NCI-H345 (cell line): ENCODE measurements at regions not wholly inside any gene's neighbourhood (a gene's known extent, or its start where the extent isn't known, plus 50 kb on each side); places are given as distances from the start of the nearest gene placed in this dataset.

Source experiments
- DNase-seq: peaks from one replicate; lab custom pipeline; 2025; lab: John Stamatoyannopoulos, UW

DNA sequence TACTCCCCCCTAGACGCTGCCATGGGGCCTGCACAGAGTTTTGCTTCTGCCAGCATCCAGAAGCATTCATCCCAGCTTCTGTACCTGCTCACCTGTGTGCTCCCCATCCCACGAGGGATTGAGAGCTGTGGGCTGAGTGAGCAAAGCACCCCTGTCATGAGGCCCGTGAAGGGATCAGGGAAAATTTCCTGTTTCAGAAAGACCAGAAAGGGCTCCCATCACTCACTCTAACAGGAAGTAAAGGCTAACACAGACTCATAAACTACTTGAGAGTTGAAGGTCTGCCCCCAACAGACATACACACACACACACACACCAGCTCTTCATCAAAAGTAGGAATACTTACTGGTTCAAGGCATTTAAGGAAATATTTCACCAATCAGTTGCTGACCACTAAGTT is 256.5 kb upstream of the NT5E start:
- no peak for DNase-seq

GRCh38 chr6:85192596-85192995 is 257.3 kb upstream of the NT5E start:
- DNase-seq = no peak

- DNase-seq = no peak
Measured at GRCh38 chr6:85192186-85192585, 257.7 kb upstream of the NT5E start.

- DNase-seq = no peak
Measured at GRCh38 chr6:85191656-85192055, 258.2 kb upstream of the NT5E start.

DNA sequence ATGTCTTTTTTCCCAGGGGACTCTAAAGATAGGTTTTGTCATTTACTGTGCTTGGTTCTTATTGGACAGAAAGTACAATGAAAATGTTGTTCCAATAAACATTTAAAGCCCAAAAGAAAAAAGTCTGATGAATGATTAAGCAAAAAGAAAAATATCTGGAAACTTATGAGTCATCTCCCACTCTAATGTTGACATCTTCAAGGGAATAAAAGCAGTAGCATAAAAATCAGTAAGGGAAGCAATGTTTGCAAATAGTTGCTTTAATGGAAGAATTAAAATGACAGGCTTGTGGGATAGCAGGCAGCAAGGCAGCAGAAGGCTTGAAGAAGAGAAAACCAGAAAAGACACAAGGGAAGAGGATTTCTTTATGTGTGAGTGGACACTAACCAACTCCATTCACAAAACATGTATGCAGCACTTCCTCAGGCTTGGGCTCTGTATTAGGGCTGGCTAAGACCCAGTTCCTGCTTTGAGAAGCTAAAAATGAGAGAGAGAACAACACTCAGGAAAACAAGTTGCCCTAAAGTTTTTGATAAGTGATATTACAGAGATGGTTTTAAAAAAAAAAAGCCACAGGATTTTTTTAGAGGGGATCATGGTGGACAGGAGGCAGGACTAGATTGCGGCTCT is 263.2 kb upstream of the NT5E start:
- DNase-seq = no peak

DNA sequence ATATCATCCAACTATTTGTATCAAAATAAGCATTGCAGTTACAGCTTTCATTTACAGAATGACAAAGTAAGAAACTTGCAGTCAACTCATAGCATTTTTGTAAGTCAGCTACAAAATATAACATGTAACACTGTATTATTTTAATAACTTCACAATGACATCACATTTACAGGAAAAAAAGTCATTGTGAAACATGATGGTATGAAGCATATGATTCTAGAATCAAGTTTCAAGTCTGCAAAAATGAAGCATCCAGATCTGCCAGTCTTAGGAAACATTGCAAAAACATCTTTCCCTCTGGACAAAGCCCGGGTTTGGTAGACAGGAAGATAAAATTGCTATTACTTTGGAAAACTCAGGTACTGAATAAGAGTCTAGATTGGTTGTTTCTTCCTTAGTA is 263.9 kb upstream of the NT5E start:
- DNase-seq = no peak

DNA sequence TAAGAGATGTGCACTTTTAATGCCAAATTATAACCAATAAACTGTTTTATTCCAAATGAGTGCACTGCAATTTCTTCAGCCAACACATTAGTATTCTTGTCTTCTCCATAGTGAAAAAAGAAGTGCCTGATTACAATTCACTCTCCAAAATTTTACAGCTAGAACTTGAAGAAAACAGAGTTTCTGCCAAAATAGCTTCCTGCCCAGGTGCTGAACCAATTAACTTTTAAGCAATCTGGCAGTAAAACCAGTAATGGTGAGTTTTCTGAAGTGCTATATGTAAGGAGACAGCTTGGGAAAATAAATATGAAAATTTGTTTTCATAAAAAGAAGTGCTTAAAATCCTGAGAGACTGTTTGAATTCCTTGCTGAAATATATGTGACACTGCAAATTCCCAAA is 266.0 kb upstream of the NT5E start:
- no peak for DNase-seq

GRCh38 chr6:85172705-85173104 is 277.2 kb upstream of the NT5E start:
- DNase-seq = no peak

- DNase-seq = no peak
Measured at GRCh38 chr6:85172161-85172560, 277.7 kb upstream of the NT5E start.

- no peak for DNase-seq
Measured at GRCh38 chr6:85169189-85169588, 280.7 kb upstream of the NT5E start.

DNA sequence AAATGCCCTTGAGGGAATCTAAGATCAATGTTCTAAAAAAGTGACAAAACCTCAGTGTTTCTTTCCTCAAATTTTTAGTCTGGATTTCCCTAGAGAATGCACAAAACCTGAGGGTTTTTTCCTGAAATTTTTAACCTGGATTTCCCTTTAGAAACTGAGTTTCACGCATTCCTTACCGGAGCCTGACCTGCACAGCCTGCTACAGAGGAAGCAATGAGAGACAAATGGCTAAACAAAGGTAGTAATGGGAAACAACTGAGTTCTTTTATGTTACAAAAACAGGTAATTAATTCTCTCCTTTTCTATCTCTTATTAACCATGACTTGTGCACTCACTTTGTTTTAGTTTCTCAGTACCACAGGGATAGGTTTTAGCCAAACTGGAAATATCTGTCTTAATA is 281.7 kb upstream of the NT5E start:
- no peak for DNase-seq

- no peak for DNase-seq
Measured at GRCh38 chr6:85166114-85166741, 283.7 kb upstream of the NT5E start.

GRCh38 chr6:85163156-85164080 is 286.5 kb upstream of the NT5E start:
- DNase-seq = no peak

DNA sequence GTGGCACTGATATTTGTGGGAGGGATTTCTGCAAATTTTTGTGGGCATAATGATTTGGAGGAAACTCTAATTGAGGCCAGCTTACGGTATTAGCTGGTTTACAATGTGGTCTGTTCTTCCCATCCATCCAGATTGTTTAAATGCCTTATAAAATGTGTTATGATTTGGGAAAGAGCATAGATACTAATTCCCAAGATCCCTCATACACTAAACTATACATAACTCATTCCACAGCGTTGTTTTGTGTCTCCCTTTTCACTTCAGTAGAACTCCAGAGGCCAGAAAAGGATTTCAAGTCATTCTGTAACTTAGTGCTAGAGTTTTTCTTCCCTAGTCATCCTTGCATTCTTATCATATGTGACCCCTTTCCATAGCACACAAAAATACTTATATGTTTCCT is 292.6 kb upstream of the NT5E start:
- DNase-seq = no peak

DNA sequence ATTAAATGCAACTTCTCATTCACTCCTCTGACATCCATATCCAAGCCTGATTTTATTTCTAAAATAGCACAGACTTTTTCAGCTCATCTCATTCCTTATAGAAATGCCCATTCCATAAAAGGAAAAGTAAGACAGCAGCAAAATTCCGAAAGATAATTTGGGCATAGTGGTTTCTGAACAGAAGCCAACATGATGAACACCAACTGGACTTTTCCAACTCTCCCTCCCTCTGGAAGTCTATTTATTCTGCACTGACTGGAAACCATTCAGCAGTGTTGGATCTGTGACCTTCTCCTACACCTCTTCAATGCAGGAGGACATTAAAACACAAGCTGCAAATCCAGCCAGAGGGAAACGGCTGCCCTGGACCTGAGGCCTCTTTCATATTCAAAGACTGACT is 306.2 kb upstream of the NT5E start:
- DNase-seq = no peak

GRCh38 chr6:85137865-85138264 is 312.0 kb upstream of the NT5E start:
- DNase-seq = no peak

GRCh38 chr6:85136310-85136709 is 313.6 kb upstream of the NT5E start:
- no peak for DNase-seq

DNA sequence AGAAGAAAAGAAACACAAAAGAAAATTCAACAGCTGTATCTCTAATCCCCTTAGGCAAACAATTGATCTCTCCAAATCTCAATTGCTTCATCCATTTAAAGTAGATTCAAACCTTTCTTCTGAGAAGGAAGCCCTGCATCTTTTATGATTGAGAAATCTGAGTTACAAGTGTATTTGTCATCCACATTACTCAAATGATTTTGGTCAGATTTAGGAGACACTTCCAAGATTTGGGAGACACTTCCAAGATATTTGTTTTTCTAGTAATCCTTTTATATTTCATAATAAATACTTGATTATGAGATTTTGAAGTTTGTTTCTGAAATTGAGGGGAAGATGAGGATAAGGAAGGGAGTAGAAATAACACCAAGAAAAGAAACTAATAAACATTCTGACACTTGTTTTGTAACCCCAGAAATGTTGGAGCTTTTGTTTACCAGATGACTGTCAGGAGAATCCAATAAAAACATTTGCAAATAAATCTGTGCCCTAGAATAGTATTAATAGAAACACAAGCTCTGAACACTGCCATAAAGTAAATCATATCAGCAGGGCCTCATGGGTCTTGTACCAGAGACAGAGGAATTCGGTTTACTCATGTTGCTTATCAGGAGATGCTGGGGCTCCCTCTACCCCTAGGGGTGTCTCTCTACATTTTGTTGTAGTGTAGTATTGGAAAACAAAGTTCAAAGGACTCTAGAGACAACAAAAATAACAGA is 314.3 kb upstream of the NT5E start:
- no peak for DNase-seq

DNA sequence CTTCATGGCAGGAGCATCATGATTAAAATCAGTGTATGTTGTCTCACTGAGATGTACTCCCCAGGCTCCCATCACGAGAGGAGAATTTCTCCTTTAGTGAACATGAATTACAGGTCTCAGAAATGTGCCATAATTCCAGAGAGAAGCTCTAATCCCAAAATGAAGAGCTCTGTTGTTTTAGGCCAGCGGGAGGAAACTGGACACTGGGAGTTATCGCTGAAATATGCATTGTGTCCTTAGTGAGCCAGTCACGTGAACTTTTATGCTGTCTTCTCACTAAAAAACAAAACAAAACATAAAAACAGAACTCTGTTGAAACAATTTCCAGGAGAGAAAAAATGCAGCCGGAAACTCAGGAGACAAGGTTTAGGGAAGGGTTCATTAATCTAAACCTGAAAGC is 315.7 kb upstream of the NT5E start:
- DNase-seq = no peak

DNA sequence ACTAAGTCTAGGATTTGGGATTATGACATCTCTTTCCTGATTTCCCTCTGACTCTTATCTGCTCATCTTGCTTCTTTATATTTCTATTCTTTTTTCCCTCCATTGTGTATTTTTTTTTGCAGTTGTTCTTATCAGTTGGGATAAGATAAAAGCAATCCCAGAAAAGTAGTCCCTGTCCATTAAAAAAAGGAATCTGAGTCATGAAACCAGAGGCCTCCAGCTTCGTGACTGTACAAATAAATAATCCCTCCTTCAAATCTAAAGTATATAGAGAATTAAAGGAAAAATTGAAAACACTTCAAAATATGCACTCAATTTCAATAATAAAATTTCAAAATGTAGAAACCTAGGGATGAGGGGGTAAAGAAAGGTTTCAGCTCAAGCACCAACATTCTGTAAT is 317.8 kb upstream of the NT5E start:
- DNase-seq = no peak

DNA sequence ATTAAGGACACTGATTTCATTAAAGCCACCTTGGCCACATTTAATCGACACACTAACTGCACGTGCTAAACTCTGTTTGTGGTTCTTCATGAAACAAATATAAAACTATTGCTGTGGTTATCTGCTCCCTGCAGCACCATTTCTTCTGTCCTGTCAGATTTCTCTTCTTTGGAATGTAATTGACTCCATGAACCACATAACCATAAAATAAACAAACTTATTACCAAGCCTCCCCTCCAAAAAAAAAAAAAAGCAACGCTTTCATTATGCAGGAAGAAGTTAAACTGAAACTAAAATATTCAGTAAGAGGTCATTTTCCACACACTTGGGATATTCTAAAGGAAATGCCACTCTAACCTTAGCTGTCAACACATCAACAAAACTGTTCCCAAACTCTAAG is 319.1 kb upstream of the NT5E start:
- no peak for DNase-seq

GRCh38 chr6:85129881-85130280 is 320.0 kb upstream of the NT5E start:
- DNase-seq = no peak

- no peak for DNase-seq
Measured at GRCh38 chr6:85128781-85129180, 321.1 kb upstream of the NT5E start.
